Glomerular visceral epithelial cell (primary cell): ENCODE measurements at regions not wholly inside any gene's neighbourhood (a gene's known extent, or its start where the extent isn't known, plus 50 kb on each side); places are given as distances from the start of the nearest gene placed in this dataset.
A peak's percentile ranks its signal among the peaks of the same experiment; 100 is the strongest.

Source experiments
- DNase-seq: peaks from one replicate; pipeline ENCODE4 v3.0.0-alpha.2; 2016; ENCODE audit errors: extremely low spot score

GRCh38 chr5:155919126-155919525 is 407.8 kb upstream of the SGCD start:
- no peak for DNase-seq

DNA sequence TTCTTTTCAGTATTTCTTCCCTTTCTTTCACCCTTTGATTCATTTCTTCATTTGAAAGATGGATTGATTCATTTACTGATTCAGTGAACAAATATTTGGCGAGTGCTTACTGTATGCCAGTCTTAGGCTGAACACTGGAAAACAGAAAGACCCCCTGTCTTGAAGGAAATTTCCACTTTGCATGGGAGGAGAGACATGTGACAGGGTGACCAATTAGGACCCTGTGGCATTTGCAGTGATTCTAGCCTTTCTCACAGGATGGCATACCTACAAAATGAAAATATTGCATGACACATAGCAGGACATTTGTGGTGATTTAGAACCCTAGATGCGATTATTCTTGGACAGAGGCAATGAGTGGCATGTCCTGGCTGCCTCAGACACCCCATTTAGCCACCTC is 407.2 kb upstream of the SGCD start:
- DNase-seq, result no peak

DNA sequence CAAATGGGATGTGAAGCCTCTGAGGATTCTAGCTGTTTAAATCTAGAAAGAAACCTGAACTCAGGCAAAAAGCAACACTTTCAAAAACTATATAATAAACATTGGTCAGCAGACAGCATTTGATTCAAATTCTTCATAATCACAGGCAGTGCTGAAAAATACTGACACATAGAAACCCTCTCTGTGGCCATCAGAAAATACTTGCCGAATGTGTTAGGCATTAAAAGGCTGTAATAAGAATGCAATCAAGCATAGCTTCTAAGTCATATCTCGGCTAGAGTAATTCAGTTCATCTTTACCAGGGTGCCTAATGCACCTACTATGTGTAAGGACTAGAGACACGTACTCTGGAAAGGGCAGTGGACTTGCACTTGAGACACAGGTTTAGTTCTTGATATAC is 405.3 kb upstream of the SGCD start:
- DNase-seq, result no peak

DNA sequence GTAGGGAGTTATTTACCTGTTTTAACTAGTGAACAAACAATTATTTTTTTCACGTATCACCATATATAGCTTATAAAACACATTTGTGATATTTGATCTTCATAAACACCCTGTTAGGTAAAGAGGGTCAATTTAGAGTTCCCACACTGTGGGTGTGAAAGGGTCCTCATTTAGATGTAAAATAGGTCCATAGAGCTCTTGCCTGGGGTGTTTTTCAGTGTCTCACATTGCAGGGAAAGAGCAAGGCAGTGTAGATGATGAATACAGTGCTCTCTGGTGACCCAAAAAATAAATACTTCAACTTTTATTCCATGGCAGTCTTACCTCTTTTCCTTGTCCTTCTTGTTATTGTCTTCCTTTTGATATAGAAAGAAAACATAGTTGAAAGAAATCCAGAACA is 403.2 kb upstream of the SGCD start:
- DNase-seq, result no peak

DNA sequence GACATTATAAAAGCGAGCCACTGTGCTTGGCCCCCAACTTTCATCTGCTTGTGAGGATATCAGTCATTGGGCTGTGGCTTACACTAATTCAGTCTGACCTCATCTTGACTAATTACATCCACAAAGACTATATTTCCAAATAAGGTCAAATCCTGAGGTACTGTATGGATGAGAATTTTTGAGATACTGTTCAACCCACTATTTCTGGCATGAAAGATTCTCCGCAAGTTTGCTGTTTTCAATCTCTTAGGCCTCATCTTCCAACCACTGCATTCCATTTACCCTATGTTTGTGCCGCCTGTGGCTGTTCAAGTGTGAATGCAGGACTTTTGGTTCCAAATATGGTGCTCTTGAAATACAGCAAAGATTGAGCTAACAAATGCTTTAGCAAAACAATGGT is 400.9 kb upstream of the SGCD start:
- peak; percentile 86 for DNase-seq

DNA sequence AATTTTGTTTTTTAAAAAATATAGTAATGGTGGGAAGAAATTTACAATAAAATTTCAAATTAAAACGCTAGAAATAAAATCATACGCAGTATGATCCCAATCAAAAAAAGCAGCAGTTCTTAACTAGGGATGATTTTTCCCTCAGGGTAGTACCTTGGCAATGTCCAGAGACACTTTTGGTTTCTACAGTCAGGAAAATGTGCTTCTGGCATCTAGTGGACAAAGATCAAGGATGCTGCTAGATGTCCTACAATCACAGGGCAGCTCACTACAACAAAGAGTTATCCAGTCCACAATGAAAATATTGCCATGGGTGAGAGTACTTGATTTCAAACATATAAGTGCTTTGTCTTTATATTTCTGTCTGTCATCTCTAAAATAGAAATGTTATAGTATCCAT is 400.2 kb upstream of the SGCD start:
- peak; percentile 40 for DNase-seq

DNA sequence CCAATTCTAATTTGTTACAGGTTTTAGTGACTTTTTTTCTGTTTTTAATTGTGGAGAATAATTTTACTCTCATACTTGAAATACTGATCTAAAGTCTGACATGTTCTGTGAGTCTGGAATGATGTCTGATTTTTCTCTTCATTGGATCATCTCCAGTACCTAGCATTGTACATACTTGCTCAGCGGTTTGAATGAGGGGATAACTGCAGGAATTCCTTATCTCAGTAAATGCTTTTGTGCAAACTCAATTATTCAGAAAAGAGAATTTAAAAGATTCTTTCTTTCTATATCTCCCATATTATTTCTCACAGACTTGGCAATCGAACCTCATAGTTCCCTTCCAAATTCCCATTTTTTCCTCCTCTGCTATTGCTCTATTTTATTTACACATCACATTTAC is 397.9 kb upstream of the SGCD start:
- DNase-seq, result no peak

- DNase-seq, result no peak
These were observed 392.0 kb upstream of the SGCD start for GRCh38 chr5:155934964-155935363.

GRCh38 chr5:155935723-155936122 is 391.2 kb upstream of the SGCD start:
- DNase-seq, result no peak

GRCh38 chr5:155936520-155937406 is 390.2 kb upstream of the SGCD start:
- DNase-seq, result no peak

DNA sequence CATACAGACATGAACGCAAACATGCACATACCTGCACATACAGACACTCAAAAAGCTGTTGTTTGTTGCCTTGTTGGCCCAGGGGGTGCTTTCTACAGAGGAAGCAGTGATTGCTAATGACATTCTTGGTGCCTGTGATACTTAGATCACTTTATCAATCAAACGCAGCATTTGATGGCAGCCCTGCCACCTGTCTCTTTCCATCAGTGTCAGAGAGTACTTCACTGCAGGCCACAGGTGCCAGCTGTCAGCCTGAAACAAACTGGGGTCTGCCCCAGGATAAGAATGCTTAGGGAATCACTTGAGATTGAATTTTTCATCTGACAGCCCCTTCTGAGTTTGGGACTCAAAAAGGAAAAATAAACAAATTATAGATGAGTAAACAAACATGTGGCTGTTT is 388.9 kb upstream of the SGCD start:
- no peak for DNase-seq

- no peak for DNase-seq
These were observed 385.6 kb upstream of the SGCD start for GRCh38 chr5:155941340-155941739.

DNA sequence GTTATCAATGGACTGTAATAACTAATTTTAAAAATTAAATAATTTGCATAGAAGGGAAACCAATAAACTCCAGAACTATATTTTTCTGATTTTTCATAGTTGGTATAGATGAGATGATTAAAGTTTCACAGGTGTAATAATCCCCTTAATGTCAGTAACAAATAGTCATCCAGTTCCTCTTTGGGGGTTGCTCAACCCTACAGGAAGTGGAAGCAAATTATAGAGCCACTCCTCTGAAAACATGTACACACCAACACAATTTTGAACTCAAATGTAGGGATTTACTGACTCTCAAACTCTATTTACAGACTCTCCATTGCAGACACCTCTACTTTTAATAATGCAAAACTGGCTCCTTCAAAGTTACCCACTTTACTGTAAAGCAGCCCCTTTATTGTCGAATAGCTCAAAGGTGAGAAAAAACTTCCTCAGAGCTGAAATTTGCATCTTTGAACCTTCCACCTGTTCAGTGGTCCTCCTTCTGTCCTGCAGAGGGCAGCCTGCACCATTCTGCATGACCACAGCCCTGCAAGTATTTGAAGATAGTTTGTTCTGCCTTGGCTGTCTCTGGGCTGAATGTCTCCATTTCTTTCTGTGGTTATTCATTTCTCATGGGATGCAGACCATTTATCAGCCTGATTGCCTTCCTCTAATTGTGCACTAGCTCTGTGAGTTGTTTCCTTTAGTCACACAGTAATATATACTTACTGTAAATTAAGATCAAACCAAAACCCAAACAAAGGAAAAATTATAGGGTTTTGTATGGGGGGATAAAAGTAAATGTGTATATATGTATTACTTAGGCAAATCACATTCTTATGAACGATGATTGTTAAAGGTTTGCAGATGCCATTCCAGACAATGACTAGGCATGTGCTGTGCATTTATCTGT is 383.2 kb upstream of the SGCD start:
- peak; percentile 69 for DNase-seq

GRCh38 chr5:155947394-155948062 is 379.4 kb upstream of the SGCD start:
- no peak for DNase-seq

DNA sequence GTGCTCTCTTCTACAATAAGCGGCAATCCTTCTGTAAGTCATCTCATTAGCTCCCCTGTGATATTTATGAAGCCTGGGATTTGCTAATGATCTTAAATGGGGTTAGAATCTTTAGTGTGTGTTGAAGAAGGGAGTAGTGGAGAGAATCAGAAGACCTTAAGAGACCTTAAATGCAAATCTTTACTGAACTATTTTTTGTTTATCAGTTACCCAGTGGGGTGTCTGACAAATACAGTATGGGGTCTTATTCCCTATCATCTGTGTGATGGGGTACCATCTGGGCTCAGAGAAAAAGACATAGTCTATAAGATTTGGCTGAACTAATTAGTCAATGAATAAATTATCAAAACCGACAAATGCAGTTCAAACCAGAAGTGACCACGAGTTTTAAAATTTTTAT is 378.4 kb upstream of the SGCD start:
- DNase-seq, result no peak

DNA sequence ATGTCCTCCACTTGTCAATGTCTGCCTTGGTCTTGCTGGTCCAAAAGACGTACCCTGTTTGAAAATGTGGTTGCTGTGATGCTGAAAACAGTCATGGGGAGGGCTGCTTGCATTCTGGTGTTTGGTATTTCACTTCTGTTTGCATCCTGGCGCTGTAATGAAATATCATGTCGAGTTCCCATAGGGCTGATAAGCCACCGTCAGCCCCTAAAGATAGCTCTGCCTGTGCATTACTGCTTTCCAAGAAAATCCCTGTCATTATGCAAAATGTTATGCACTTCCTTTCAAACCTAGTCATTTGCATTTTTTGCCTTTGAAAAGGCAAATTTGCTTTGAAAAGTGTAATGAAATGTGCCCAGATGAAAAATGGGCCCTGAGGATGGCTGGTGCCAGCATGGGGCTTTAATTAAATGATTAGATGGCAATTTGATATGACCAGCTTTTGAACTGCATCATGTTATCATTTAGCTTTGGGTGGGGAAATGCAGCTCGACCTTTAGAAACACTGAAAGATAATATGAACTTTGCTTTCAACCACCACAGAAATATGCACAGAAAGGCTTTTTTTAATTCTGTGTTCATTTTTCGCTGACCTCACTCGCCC is 374.4 kb upstream of the SGCD start:
- no peak for DNase-seq

DNA sequence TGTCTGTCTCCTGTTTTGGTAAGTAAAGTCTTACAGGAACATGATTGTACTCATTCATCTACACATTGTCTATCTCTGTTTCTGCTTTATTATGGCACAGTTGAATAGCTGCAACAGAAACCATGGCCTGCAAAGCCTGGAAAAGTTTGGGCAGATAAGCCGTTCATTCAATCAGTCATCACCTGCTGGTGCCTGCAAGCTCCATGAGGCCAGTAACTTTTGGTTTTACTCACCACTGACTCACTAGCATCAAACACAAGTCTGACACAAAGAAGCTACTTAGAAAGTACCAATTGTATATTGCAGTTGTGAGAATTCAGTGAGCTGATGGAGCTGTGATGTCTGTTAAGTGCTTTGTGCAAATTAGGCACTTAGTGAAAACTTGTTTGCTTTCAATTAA is 373.6 kb upstream of the SGCD start:
- DNase-seq, result peak; percentile 13

DNA sequence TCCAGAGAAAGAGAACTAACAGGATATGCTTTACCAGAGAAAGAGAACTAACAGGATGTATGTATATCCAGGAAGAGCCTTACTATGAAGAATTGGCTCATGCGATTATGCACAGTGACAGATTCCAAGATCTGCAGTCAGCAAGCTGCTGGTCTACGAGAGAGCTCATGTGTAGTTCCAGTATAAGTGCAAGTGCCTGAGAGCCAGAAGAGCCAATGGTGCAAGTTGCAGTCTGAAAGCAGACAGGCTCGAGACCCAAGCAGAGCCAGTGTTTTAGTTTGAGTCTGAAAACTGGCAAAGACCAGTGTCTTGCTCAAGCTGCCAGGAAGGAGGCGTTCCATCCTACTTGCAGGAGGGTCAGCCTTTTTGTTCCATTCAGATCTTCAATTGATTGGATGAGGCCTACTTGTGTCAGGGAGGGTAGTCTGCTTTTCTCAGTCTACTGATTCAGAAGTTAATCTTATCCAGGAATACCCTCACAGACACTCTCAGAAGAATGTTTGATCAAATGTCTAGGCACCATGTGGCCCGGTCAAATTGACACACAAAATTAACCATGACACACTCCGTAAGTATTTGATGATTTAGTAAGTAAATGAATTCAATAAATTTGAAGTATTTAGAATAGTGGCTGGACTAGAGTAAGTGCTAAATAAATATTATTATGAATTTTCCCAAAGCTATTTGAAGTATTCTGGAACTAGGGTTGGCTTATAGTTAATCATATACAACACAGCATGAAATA is 372.1 kb upstream of the SGCD start:
- peak; percentile 78 for DNase-seq

GRCh38 chr5:155957884-155958283 is 369.1 kb upstream of the SGCD start:
- no peak for DNase-seq

DNA sequence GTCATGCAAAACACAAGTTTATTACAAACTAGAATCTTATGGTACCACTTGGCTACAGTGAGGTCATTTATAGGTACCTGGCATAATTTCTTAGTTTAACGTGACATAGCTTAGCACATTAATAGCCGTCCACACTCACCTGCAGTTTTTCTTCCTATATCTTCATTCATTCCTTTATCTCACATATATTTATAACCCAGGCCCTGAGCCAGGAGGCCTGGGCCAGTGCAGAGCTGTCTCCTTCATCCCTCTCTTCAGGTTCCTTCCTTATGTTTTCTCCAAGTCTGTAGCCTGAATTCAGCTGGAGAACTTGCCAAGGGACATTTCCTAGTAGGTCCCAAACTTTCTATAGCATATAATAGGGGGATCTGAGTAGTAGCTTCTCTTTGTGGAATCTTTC is 367.9 kb upstream of the SGCD start:
- DNase-seq, result no peak

DNA sequence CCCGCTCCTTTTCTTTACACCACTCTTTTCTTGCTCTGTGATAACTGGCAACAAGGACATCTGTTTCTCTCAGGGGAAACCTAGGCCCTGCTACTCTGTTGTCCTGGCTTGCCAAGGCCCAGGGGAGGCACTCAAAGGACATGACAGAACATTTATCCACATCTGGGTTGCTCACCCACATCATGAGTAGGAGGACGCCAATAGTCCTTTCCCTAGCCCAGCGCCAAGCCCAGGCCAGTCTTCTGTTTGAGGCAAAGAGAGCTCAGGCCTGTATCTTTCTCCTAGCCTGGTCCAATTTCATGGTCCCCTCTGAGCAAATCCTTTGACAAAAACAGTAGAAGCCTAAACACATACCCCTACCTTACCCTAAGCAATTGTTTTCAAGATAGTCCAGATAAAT is 366.8 kb upstream of the SGCD start:
- DNase-seq, result no peak
